GM21786 (cell line): ENCODE measurements at regions not wholly inside any gene's neighbourhood (a gene's known extent, or its start where the extent isn't known, plus 50 kb on each side); places are given as distances from the start of the nearest gene placed in this dataset.

Source experiments
- ATAC-seq: cut with Tn5 transposase; IDR thresholded peaks from one replicate; pipeline ENCODE4 v1.9.1; 2021; ENCODE audit not compliant: unreplicated experiment

DNA sequence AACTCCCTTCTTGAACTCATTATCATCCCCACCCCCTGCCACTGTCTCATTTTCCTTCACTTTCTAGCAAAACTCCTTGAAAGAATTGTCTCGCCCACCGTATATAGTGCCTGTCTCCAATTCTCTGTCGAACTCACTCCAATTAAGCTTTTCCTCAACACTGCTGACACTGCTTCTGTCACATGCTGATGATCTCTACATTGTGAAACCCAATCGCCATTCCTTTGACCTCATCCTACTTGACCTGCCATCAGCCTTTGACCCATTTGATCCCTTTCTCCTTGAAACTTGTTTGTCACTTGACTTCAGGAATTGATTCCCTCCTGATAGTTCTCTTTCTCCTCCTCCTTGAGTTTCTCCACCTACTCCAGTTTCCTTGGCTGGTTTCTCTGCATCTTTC, 54.8 kb downstream of the CCDC71L start:
- ATAC-seq: no peak

DNA sequence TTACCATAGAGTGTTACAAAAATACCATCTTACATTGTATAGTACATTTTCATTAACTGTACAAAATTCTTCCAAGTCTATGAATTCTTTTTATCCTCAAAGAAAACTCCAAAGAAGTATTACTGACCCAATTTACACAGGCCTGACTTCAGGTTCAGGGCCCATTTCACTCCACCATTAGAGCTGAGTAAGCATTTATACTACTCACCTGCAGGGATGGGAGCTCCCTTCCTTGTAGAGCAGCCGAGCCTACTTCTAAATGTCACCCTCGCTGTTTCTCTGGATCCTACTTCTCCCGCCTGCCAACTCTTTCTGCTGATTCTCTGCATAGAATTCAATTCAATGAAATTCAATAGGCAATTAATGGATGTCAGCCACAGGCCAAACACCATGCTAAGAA, 56.0 kb downstream of the CCDC71L start:
- no peak for ATAC-seq

GRCh38 chr7:106604303-106604924, 56.5 kb downstream of the CCDC71L start:
- ATAC-seq: no peak

DNA sequence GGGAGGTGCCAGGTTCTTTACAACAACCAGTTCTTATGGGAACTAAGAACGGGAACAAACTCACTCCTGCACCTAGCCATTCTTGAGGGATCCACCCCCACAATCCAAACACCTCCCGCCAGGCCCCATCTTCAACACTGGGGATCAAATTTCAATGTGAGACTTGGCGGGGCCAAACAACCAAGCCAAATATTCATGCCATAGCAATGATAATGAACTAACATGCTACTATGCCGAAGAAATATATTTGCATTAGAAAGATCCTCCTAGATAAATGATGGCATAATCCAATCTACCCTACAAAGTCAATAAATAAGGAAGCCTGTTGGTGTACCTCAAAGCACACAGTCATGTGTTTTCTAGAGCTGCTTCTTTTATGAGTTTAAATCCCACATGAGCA, 57.6 kb downstream of the CCDC71L start:
- no peak for ATAC-seq

DNA sequence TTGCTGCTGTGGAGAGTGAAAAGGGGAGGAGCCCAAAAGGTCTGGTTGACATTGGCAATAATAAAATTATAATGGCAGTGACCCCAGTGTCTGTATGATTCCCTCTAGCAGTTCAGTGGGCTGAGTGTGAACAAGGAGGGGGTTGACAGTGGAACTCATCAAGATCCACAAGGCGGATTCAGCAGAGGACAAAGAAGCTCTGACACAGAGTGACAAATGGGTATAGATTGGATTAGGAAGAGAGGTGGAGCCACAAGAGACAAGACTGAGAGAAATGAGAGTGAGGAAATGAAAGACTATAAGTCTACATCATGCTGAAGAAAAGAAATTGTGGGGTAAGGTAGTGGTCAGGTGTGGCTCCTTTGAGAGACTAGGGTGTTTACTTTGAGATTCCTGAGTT, 58.9 kb downstream of the CCDC71L start:
- ATAC-seq: no peak

GRCh38 chr7:106600569-106601373, 60.2 kb downstream of the CCDC71L start:
- no peak for ATAC-seq

- no peak for ATAC-seq
Measured at GRCh38 chr7:106599343-106599698, 61.6 kb downstream of the CCDC71L start.

DNA sequence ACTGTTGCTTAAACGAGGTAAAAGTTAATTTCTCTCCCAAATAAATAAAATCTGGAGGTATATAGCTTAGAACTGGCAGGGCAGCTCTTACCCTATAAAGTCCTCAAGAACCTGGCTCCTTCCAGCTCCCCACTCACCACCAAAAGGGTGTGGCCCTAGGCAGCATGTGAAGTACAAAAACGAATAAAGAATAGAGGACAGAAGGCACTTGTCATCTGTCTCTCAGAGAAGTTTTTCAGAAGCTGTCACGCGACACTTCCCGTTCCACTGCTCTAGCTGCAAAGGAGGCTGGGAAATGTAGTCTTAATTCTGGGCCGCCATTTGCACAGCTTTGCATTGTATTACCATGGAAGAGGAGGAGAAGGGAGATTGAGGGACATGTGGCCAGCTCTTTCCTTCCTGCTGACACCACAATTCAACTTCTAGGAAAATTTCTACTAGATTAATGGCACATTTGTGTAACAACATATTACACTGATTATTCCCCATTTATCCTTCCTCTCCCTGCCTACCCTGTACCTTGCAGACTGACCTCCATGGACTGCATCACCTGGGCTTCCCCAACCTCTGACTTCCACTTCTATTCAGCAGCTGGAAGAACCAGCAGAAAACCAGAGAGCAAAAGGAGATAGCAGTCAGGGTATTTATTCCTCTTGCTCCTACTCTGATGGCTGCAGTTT, 62.2 kb downstream of the CCDC71L start:
- peak; percentile 98 for ATAC-seq

DNA sequence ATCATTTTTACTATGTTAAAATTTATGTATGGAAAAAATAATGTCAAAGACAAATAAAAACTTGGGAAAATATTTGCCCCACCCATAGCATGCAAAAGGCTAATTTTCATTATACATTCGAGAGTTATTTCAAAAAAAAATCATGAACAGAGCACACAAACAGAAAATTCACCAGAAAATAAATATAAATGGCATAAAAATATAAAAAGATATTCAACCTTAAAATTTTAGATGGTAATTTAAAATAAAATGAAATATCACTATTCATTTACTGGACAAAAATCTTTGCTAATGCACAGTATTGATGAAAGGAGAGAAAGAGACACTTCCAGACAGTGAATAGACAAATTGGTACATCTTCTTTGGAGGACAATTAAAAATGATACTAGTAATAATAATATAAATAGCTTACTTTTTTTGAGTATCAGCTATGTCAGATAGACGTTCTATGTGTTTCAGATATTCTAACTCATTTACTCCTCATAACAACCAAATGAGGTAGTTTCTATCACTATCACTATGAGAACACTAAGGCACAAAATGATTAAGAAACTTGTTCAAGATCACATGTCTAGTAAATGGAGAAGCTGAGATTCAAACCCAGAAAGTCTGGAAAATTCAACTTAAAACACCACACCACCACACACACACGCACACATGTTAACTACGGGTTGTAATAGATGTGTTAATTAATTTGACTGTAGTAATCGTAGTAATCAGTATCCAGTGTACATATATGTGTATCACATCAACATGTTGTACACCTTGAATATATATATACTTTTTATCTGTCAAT, 63.0 kb downstream of the CCDC71L start:
- ATAC-seq: no peak

GRCh38 chr7:106597014-106597413, 63.9 kb downstream of the CCDC71L start:
- no peak for ATAC-seq

GRCh38 chr7:106595922-106596321, 65.0 kb downstream of the CCDC71L start:
- no peak for ATAC-seq

- no peak for ATAC-seq
Measured at GRCh38 chr7:106593028-106593417, 67.9 kb downstream of the CCDC71L start.

DNA sequence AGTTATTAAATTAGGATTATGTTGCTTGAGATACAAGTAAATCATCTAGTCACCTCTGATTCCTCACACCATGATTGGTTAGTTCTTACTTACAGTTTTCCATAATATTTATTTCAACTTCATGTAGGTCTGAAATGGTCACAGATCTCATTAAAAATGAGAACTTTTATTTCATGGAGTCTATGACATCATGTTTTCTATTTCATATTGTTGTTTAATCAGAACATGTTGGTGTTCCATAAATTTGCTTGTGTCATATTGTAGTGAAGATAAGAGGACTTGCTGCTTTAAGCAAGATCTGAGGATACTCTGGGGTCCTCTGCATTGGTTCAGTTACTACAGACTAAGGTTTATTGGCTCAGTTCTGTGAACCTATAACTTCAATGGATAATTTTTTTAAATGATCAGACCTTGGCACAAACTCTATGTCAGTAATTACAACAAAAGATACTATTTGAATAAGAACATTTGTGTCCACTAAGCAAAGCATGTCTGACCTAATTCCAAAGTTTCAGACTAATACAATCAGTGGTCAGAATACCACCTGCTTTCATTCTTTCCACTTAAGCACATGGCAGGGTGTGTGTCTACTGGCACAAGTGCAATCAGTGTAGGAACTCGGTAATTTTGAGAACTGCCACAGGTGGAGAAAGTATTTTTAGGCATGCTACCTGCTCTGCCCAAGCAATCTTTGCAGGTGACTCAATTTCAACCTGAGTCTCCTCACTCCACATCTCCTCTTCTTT, 68.5 kb downstream of the CCDC71L start:
- no peak for ATAC-seq

DNA sequence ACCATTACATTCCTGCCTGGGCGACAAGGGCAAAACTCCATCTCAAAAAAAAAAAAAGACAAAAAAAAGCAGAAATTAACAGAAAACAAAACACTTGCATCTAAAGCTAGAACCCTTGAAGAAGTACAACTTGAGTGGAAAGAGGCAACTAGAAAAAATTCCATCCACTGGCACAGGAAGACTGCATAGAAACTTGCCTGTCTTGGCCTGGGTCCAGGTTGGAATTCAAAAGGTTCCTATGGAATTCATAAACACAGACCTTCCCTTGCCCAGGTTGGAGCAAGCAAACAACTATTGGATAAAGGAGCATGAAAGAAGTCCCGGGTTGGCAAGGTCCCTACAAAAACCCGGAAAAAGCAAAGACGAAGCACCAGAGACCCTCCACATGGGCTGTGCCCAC, 69.8 kb downstream of the CCDC71L start:
- no peak for ATAC-seq

- ATAC-seq: no peak
Measured at GRCh38 chr7:106590209-106590816, 70.6 kb downstream of the CCDC71L start.

- ATAC-seq: no peak
Measured at GRCh38 chr7:106589198-106589879, 71.6 kb downstream of the CCDC71L start.

DNA sequence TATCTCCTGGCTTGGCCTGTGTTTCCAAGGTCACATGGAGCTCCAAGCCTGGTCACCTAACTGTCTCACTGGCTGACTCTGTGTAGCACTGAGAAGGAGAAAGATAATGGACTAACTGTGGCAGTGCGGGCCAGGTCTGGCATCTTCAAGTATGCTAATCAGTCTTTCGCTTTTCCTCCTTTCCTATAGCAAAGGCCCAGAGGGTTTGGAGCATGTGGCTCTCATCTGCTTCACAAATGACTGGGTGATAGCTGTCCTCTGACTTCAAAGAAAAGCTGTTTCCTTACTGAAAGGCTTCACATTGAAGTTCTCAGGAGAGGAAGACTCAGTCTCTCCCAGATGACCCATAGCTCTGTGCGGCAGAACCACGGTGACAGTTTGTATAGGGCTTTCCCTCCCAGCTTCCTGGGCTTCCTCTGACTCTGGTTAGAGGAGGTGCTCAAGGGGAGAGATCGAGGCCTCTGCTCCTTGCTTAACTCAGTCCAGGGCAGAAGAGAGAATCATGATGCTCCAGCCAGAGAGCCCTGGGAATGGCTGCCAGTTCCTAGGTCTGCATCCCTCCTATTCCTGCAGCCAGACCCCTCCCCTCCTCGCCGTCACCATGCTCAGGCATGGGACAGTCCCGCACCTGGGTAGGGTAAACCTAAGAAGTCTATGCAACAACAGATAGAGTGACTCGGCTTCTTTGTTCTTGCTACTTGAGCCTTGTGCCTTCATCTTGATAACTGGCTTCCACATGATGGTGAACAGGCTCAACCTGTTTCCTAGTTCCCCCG, 72.3 kb downstream of the CCDC71L start:
- no peak for ATAC-seq

- no peak for ATAC-seq
Measured at GRCh38 chr7:106584914-106585759, 75.8 kb downstream of the CCDC71L start.
